Liver (tissue), 8 donors: ENCODE measurements at regions not wholly inside any gene's neighbourhood (a gene's known extent, or its start where the extent isn't known, plus 50 kb on each side); places are given as distances from the start of the nearest gene placed in this dataset.

ENCODE experiments used
- DNase-seq: peaks from one replicate; pipeline ENCODE4 v3.0.0-alpha.2; 2017; ENCODE audit warnings: low spot score
- H3K27ac ChIP-seq, 2 donors: one replicate each; pipeline ENCODE4 v1.7.0; 2013; ENCODE audit warnings: inconsistent platforms in 2 of 2, low read length in 2 of 2, control low read depth in 1 of 2, low read depth in 1 of 2, mild to moderate bottlenecking in 1 of 2
- H3K27me3 ChIP-seq, 4 donors: one replicate each; pipeline versions ENCODE4 v1.6.1 to v1.7.0; 2013; ENCODE audit warnings: low read length in 3 of 4, inconsistent platforms in 1 of 4, mild to moderate bottlenecking in 1 of 4, moderate library complexity in 1 of 4; ENCODE audit not compliant: control insufficient read depth in 4 of 4, insufficient read depth in 4 of 4
- H3K36me3 ChIP-seq, 4 donors: one replicate each; pipeline versions ENCODE4 v1.6.1 to v1.7.0; 2013; ENCODE audit warnings: low read length in 3 of 4, mild to moderate bottlenecking in 3 of 4, low read depth in 1 of 4, moderate library complexity in 1 of 4; ENCODE audit not compliant: control insufficient read depth in 4 of 4, insufficient read depth in 3 of 4
- H3K4me1 ChIP-seq, 4 donors: one replicate each; pipeline versions ENCODE4 v1.6.1 to v1.7.0; 2013; ENCODE audit warnings: low read length in 3 of 4, mild to moderate bottlenecking in 3 of 4, moderate library complexity in 1 of 4; ENCODE audit not compliant: control insufficient read depth in 4 of 4, insufficient read depth in 4 of 4
- H3K4me3 ChIP-seq, 3 donors: one replicate each; pipeline versions ENCODE4 v1.6.1 to v1.7.0; 2013; ENCODE audit warnings: low read length in 3 of 3, control low read depth in 1 of 3, low read depth in 1 of 3, mild to moderate bottlenecking in 1 of 3
- H3K9ac ChIP-seq, 2 donors: one replicate each; pipeline ENCODE4 v1.7.0; 2013; ENCODE audit warnings: low read length in 2 of 2, mild to moderate bottlenecking in 2 of 2, moderate library complexity in 2 of 2, control low read depth in 1 of 2, low read depth in 1 of 2
- H3K9me3 ChIP-seq, 4 donors: one replicate each; pipeline versions ENCODE4 v1.6.1 to v1.7.0; 2013; ENCODE audit warnings: low read length in 3 of 4; ENCODE audit not compliant: control insufficient read depth in 4 of 4
- CTCF ChIP-seq: fragments of 150-350 bp; IDR thresholded peaks from 2 replicates; pipeline ENCODE4 v1.5.1; 2017; ENCODE audit warnings: improper control_type of control experiment, low read depth, low read length; ENCODE audit not compliant: missing input control
- FOXA1 ChIP-seq: IDR thresholded peaks from 2 replicates; pipeline ENCODE4 v1.6.1; 2016; ENCODE audit warnings: antibody characterized with exemption
- FOXA2 ChIP-seq: IDR thresholded peaks from 2 replicates; pipeline ENCODE4 v1.6.1; 2016; ENCODE audit warnings: antibody characterized with exemption
- GABPA ChIP-seq, 2 donors: IDR thresholded peaks in 1 of 2; conservative IDR thresholded peaks in 1 of 2; 2 replicates each; pipeline ENCODE4 v1.6.1; 2016; ENCODE audit warnings: antibody characterized with exemption in 2 of 2, mild to moderate bottlenecking in 1 of 2, moderate library complexity in 1 of 2
- HNF4A ChIP-seq, 2 donors: conservative IDR thresholded peaks; 2 replicates each; pipeline ENCODE4 v1.6.1; 2016; ENCODE audit warnings: antibody characterized with exemption in 2 of 2, mild to moderate bottlenecking in 2 of 2
- JUND ChIP-seq, 2 donors: IDR thresholded peaks; 2 replicates each; pipeline ENCODE4 v1.6.1; 2016; ENCODE audit warnings: antibody characterized with exemption in 2 of 2
- MAX ChIP-seq: IDR thresholded peaks from 2 replicates; pipeline ENCODE4 v1.6.1; 2016; ENCODE audit warnings: antibody characterized with exemption
- NR2F2 ChIP-seq: IDR thresholded peaks from 2 replicates; pipeline ENCODE4 v1.6.1; 2016; ENCODE audit warnings: antibody characterized with exemption
- REST ChIP-seq: IDR thresholded peaks from 2 replicates; pipeline ENCODE4 v1.6.1; 2016; ENCODE audit warnings: antibody characterized with exemption, mild to moderate bottlenecking
- SP1 ChIP-seq: IDR thresholded peaks from 2 replicates; pipeline ENCODE4 v1.6.1; 2018; ENCODE audit warnings: antibody characterized with exemption, mild to moderate bottlenecking
- TAF1 ChIP-seq: conservative IDR thresholded peaks from 2 replicates; pipeline ENCODE4 v1.6.1; 2016; ENCODE audit warnings: antibody characterized with exemption, mild to moderate bottlenecking
- YY1 ChIP-seq: IDR thresholded peaks from 2 replicates; pipeline ENCODE4 v1.6.1; 2016; ENCODE audit warnings: antibody characterized with exemption, mild to moderate bottlenecking
- ZBTB33 ChIP-seq: IDR thresholded peaks from 2 replicates; pipeline ENCODE4 v1.6.1; 2016; ENCODE audit warnings: antibody characterized with exemption
- WGBS: extraction: QIAGEN DNeasy Blood & Tissue Kit; methylation state at CpG from one replicate; pipeline ENCODE4 v1.1.7; 2013; 5-methylcytosine and 5-hydroxymethylcytosine counted together
- donor health status: healthy.
- donor health status: healthy.
- donor health status: healthy.
- donor health status: healthy.
- donor health status: healthy.

GRCh38 chr1:209368864-209369598 lies 214.5 kb upstream of the CAMK1G start:
- Histone ChIP-seq H3K9ac (no peak overlapping the region), H3K4me1 (no peaks in the 10 kb centered on the region), H3K27ac (no peak overlapping the region), H3K36me3 (no peaks in the 10 kb centered on the region), H3K4me3 (no peak overlapping the region), H3K27me3 (peaks cover 0 to 2% (median 0%) of the 10 kb centered on the region in 4 donors), H3K9me3 (peaks cover 0 to 3% (median under 1%) of the 10 kb centered on the region in 4 donors)
- TF ChIP-seq CTCF (no peak), FOXA2 (no peak), TAF1 (no peak), ZBTB33 (no peak), REST (no peak), HNF4A (conservative IDR thresholded peaks at IDR 0.05) (no peak), FOXA1 (no peak), SP1 (no peak), MAX (no peak), NR2F2 (no peak), JUND (IDR thresholded peaks at IDR 0.05) (no peak), GABPA (IDR thresholded peaks at IDR 0.05 in 1 of 2, conservative IDR thresholded peaks at IDR 0.05 in 1 of 2) (no peak)
- WGBS: 63% methylated on average over 8 of the region's 8 CpGs
- DNase-seq: no peak

- H3K9ac ChIP-seq: no peak overlapping the region
- H3K4me1 ChIP-seq: no peaks in the 10 kb centered on the region
- TF ChIP-seq YY1: no peak
- TF ChIP-seq NR2F2: no peak
- no peak for TF ChIP-seq HNF4A (conservative IDR thresholded peaks at IDR 0.05)
- H3K27me3 ChIP-seq: peaks cover 0 to 2% (median 0%) of the 10 kb centered on the region in 4 donors
- H3K27ac ChIP-seq: no peak overlapping the region
- H3K4me3 ChIP-seq: no peak overlapping the region
- no peak for DNase-seq
- peaks cover 0 to 3% (median under 1%) of the 10 kb centered on the region in 4 donors for H3K9me3 ChIP-seq
- 82% methylated on average over 6 of the region's 6 CpGs for WGBS
- H3K36me3 ChIP-seq: no peaks in the 10 kb centered on the region
Observed at GRCh38 chr1:209370241-209370995, 213.1 kb upstream of the CAMK1G start.
